HG03460 (cell line): ENCODE measurements at regions not wholly inside any gene's neighbourhood (a gene's known extent, or its start where the extent isn't known, plus 50 kb on each side); places are given as distances from the start of the nearest gene placed in this dataset.
"Not testable (repeated sequence)": the region's sequence is repeated elsewhere in the genome, so short reads cannot be mapped to it uniquely, and the experiment has no call there.

Experiments
- ATAC-seq: cut with Tn5 transposase; IDR thresholded peaks from one replicate; pipeline ENCODE4 v1.9.1; 2021; ENCODE audit not compliant: unreplicated experiment

- no peak for ATAC-seq
These were observed 644.5 kb upstream of the VRK2 start for GRCh38 chr2:57402096-57402495.

DNA sequence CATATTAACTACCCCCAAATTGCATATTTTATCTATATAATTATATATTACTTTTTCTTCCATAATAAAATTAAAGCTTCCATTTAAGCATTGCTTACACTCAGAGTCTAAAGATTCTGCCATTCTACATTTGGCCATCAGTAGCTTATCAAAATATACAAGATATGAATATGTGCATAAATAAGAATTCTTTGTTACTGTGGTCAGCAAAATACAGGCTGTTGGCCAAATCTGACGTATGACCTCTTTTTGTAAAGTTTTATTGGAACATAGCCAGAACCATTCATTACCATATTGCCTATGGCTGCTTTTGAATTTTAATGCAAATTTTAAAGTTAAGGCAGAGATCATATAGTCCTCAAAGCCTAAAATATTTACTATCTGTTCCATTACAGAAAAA, 643.9 kb upstream of the VRK2 start:
- no peak for ATAC-seq

- ATAC-seq: no peak
These were observed 638.8 kb upstream of the VRK2 start for GRCh38 chr2:57407772-57408201.

DNA sequence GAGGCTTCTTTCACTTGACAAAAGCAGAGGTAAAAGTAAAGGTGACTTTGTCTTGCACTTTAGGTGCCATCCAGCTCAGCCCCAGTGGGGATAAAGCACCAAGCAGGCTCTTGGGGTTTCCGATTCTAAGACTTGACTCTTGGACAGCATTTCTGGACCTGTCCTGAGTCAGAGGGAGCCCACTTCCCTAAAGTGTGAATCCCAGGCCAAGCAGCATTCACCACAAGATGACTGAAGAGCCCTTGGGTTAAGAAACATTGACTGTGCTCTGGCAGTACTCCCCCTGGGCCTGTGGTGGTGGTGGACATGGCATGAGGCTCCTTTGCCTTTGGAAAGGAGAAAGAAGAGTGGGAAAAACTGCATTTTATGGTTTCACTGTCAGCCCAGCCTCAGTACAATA, 638.0 kb upstream of the VRK2 start:
- no peak for ATAC-seq

DNA sequence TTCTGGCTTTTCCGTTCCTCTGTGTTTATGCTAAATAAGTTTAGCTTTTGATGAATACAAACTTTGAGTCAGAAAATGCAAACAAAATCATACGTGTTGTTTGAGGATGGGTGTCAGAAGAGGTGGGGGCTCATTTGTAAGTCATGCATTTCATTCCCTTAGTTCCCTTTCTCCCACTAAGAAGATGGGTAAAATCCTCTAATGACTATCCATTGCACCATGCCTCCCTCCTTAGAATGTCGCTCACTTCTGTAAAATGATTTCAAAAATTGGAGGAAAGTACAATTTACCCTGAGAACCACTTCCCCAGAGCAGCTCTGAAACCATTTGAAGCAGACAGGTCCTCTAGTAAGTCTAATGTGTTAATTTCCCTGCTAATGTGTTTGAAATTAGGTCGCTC, 629.6 kb upstream of the VRK2 start:
- ATAC-seq: no peak

- not testable (repeated sequence) for ATAC-seq
These were observed 627.7 kb upstream of the VRK2 start for GRCh38 chr2:57418859-57419346.

DNA sequence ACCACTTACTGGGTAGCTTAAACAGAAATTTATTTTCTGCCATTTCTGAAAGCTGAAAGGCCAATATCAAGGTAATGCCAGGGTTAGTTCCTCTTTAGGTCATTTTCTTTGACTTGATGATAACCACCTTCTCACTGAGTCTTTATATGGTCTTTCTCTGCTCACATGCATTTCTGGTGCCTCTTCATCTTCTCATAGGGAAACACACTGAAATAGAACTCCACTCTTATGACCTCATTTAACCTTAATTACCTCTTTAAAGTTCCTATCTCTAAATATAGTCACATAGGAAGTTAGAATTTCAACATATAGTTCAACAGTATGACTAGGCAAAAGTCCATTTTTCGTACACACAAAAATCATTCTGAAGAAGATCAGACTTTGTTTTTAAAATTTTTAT, 616.8 kb upstream of the VRK2 start:
- no peak for ATAC-seq

GRCh38 chr2:57432528-57432927, 614.1 kb upstream of the VRK2 start:
- no peak for ATAC-seq

GRCh38 chr2:57434441-57434840, 612.2 kb upstream of the VRK2 start:
- ATAC-seq: no peak

- ATAC-seq: no peak
These were observed 611.6 kb upstream of the VRK2 start for GRCh38 chr2:57434972-57435371.

- ATAC-seq: no peak
These were observed 609.5 kb upstream of the VRK2 start for GRCh38 chr2:57437077-57437476.

GRCh38 chr2:57440437-57440836, 606.2 kb upstream of the VRK2 start:
- no peak for ATAC-seq

GRCh38 chr2:57443086-57443485, 603.5 kb upstream of the VRK2 start:
- ATAC-seq: no peak

DNA sequence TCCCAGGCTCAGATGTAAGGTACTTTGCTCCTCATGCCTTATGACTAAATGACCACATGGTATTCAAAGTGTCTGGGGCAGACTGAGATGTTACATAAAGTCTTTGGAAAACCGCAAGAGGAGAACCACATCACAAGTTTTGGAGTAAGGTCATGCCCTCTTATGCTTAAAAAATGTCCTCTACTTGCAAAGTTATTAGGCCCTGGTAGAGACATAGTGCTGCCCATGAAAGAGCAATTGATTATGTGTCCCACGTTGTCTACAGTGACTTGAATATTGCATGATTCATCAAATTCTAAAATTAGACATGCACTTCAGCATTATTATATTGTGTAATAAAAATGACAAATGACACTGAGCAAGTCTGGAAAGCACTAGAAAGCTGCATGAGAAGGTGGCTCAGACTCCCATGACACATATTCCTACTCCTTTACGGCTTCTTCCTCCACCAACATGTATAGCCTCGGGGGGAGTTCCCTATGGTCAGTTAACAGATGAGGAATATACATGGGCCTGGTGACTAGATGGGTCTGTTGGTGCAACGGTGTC, 602.6 kb upstream of the VRK2 start:
- no peak for ATAC-seq

GRCh38 chr2:57444752-57445430, 601.7 kb upstream of the VRK2 start:
- no peak for ATAC-seq

DNA sequence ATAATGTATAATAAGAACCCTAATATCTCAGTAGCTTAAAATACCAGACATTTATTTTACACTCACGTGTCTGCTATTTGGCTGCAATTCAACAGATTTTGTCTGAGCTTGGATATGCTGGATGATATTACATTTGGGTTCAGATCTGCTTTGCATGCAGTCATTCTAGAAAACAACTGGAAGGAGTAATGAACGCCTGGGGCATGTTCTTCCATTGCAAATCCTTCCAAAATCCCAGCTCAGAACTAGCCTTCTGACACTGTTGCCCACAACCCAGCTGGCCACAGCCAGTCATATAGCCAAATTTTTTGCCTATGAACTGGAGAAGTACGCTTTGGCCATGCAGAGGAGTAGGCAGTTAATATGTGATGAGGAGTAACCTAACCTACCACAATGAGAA, 597.8 kb upstream of the VRK2 start:
- ATAC-seq: no peak

- peak; percentile 83 for ATAC-seq
These were observed 596.4 kb upstream of the VRK2 start for GRCh38 chr2:57450170-57450569.

- ATAC-seq: no peak
These were observed 594.0 kb upstream of the VRK2 start for GRCh38 chr2:57452634-57453033.

- ATAC-seq: no peak
These were observed 592.7 kb upstream of the VRK2 start for GRCh38 chr2:57453945-57454344.

DNA sequence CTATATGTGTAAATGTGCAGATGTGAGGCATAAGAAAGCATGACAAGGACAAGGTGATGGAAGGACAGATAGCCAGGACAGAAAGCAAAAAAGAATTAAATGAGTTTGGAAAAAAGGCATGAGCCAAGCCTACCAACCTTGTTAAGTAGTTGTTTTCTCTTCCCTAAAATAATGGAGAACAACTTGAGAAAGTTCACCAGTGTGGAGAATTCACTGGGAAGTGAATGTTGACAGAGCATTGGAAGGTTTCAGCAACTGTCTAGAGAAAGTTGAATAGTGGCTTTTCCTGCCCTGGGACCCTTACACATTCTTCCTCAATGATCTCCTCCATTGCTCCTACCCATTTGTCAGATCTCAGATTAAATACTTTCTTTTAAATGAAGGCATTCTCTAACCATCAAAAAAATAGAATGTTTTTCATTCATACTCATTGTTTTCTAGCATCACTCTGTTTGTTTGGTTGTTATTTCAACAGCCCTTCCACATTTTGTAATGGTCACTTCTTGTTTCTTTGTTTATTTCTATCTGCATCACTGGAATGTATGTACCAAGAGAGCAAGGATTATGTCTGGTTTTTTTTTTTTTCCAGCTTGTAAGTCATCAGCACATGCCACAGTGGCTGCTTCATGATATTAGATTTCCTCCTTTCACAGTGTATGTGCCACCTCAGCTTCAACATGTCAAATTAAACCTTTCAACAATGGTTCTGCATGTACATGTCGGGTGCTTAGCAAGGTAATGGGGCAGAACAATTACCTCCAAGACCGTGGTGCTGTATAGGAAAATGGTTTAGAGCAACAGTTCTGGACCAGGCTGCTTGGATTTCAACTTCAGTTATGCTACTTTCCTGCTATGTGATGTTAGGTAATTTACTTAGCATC, 586.0 kb upstream of the VRK2 start:
- no peak for ATAC-seq

GRCh38 chr2:57461624-57462023, 585.0 kb upstream of the VRK2 start:
- ATAC-seq: no peak

- ATAC-seq: no peak
These were observed 581.5 kb upstream of the VRK2 start for GRCh38 chr2:57465067-57465466.
